H1 (cell line): ENCODE measurements at regions not wholly inside any gene's neighbourhood (a gene's known extent, or its start where the extent isn't known, plus 50 kb on each side); places are given as distances from the start of the nearest gene placed in this dataset.
"Not testable (repeated sequence)": the region's sequence is repeated elsewhere in the genome, so short reads cannot be mapped to it uniquely, and the experiment has no call there.

Experiments used
- CEBPB ChIP-seq: IDR thresholded peaks from 2 replicates; pipeline ENCODE4 v1.6.1; 2012; ENCODE audit warnings: low read depth, low read length
- EP300 ChIP-seq, 2 experiments: IDR thresholded peaks; 1 replicate in 1 of 2; 2 replicates in 1 of 2; pipeline ENCODE4 v1.6.1; 2011 to 2012; ENCODE audit warnings: low read depth in 2 of 2, low read length in 2 of 2, mild to moderate bottlenecking in 2 of 2, borderline replicate concordance in 1 of 2, inconsistent platforms in 1 of 2, moderate library complexity in 1 of 2
- KDM1A ChIP-seq: fragments of 200-600, 300-600 bp; sonication (generic); IDR thresholded peaks from 2 replicates; pipeline ENCODE4 v1.7.1; 2016; ENCODE audit warnings: mild to moderate bottlenecking, low read length, borderline replicate concordance
- PHF8 ChIP-seq: fragments of 200-600 bp; sonication (generic); conservative IDR thresholded peaks from 2 replicates; pipeline ENCODE4 v1.7.1; 2012; ENCODE audit warnings: low read depth, mild to moderate bottlenecking, inconsistent platforms, low read length, moderate library complexity
- POLR2A ChIP-seq, 2 experiments: IDR thresholded peaks; 1 replicate in 1 of 2; 2 replicates in 1 of 2; pipeline ENCODE4 v1.6.1; 2011; ENCODE audit warnings: low read depth in 2 of 2, low read length in 2 of 2, mild to moderate bottlenecking in 2 of 2; ENCODE audit errors: control extremely low read depth in 1 of 2
- RAD21 ChIP-seq, 2 experiments: IDR thresholded peaks in 1 of 2; conservative IDR thresholded peaks in 1 of 2; 2 replicates each; pipeline ENCODE4 v1.6.1; 2011; ENCODE audit warnings: low read depth in 2 of 2, low read length in 2 of 2, improper control_type of control experiment in 1 of 2, inconsistent platforms in 1 of 2, mild to moderate bottlenecking in 1 of 2, moderate library complexity in 1 of 2
- YY1 ChIP-seq: IDR thresholded peaks from 2 replicates; pipeline ENCODE4 v1.6.1; 2011; ENCODE audit warnings: low read depth, mild to moderate bottlenecking, low read length
- TF ChIP-seq, protein P1 (sequence below), 3 experiments: IDR thresholded peaks; 1 replicate in 2 of 3; 2 replicates in 1 of 3; pipeline versions ENCODE4 v1.5.1 to v1.6.1; 2011; ENCODE audit warnings: low read length in 3 of 3, mild to moderate bottlenecking in 3 of 3, inconsistent platforms in 2 of 3, low read depth in 1 of 3, moderate library complexity in 1 of 3; ENCODE audit not compliant: insufficient read depth in 1 of 3; ENCODE audit errors: control extremely low read depth in 1 of 3

DNA sequence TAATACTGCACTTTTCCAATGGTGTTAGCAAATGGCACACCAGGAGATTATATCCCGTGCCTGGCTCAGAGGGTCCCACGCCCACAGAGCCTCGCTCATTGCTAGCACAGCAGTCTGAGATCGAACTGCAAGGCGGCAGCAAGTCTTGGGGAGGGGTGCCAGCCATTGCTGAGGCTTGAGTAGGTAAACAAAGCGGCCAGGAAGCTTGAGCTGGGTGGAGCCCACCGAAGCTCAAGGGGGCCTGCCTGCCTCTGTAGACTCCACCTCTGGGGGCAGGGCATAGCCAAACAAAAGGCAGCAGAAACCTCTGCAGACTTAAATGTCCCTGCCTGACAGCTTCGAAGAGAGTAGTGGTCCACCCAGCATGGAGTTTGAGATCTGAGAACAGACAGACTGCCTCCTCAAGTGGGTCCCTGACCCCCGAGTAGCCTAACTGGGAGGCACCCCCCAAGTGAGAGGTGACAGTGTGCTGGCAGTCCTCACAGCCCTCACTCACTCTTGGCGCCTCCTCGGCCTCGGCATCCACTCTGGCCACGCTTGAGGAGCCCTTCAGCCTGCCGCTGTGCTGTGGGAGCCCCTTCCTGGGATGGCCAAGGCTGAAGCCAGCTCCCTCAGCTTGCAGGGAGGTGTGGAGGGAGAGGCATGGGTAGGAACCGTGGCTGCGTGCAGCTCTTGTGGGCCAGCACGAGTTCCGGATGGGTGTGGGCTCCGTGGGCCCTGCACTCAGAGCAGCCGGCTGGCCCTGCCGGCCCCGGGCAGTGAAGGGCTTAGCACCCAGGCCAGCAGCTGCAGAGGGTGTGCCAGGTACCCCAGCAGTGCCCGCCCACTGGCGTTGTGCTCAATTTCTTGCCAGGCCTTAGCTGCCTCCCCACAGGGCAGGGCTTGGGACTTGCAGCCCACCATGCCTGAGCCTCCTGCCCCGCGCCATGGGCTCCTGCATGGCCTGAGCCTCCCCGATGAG is 188.0 kb downstream of the MMUT start:
- TF ChIP-seq RAD21 (IDR thresholded peaks at IDR 0.05 in 1 of 2, conservative IDR thresholded peaks at IDR 0.05 in 1 of 2; ENCODE audit: low read depth in 2 of 2, low read length in 2 of 2); EP300 (IDR thresholded peaks at IDR 0.05; ENCODE audit: borderline replicate concordance in 1 of 2, low read depth in 2 of 2, low read length in 2 of 2); POLR2A (IDR thresholded peaks at IDR 0.05; ENCODE audit: control extremely low read depth in 1 of 2, low read depth in 2 of 2, low read length in 2 of 2); YY1; CEBPB; PHF8; KDM1A: not testable (repeated sequence)
- TF ChIP-seq, protein P1, sequence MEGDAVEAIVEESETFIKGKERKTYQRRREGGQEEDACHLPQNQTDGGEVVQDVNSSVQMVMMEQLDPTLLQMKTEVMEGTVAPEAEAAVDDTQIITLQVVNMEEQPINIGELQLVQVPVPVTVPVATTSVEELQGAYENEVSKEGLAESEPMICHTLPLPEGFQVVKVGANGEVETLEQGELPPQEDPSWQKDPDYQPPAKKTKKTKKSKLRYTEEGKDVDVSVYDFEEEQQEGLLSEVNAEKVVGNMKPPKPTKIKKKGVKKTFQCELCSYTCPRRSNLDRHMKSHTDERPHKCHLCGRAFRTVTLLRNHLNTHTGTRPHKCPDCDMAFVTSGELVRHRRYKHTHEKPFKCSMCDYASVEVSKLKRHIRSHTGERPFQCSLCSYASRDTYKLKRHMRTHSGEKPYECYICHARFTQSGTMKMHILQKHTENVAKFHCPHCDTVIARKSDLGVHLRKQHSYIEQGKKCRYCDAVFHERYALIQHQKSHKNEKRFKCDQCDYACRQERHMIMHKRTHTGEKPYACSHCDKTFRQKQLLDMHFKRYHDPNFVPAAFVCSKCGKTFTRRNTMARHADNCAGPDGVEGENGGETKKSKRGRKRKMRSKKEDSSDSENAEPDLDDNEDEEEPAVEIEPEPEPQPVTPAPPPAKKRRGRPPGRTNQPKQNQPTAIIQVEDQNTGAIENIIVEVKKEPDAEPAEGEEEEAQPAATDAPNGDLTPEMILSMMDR (IDR thresholded peaks at IDR 0.05; ENCODE audit: control extremely low read depth in 1 of 3, insufficient read depth in 1 of 3, low read depth in 1 of 3, low read length in 3 of 3), result not testable (repeated sequence)
